Osteocyte (in vitro differentiated cells): ENCODE measurements at regions not wholly inside any gene's neighbourhood (a gene's known extent, or its start where the extent isn't known, plus 50 kb on each side); places are given as distances from the start of the nearest gene placed in this dataset.

Experiments
- DNase-seq: peaks from one replicate; pipeline ENCODE4 v3.0.0; 2021; ENCODE audit warnings: mixed read lengths; ENCODE audit not compliant: unreplicated experiment; ENCODE audit errors: extremely low spot score
- H3K27ac Mint-ChIP-seq: one replicate; pipeline ENCODE4 v1.8.0; 2021; ENCODE audit warnings: mild to moderate bottlenecking, mixed read lengths; ENCODE audit not compliant: unreplicated experiment
- H3K27me3 Mint-ChIP-seq: one replicate; pipeline ENCODE4 v1.8.0; 2021; ENCODE audit warnings: mixed read lengths; ENCODE audit not compliant: unreplicated experiment
- H3K36me3 Mint-ChIP-seq: one replicate; pipeline ENCODE4 v1.8.0; 2021; ENCODE audit warnings: mixed read lengths; ENCODE audit not compliant: unreplicated experiment
- H3K4me1 Mint-ChIP-seq: one replicate; pipeline ENCODE4 v1.8.0; 2021; ENCODE audit warnings: mixed read lengths; ENCODE audit not compliant: unreplicated experiment
- H3K4me3 Mint-ChIP-seq: one replicate; pipeline ENCODE4 v1.8.0; 2021; ENCODE audit warnings: mild to moderate bottlenecking, moderate library complexity, mixed read lengths; ENCODE audit not compliant: unreplicated experiment
- H3K9me3 Mint-ChIP-seq: one replicate; pipeline ENCODE4 v1.8.0; 2021; ENCODE audit warnings: mixed read lengths; ENCODE audit not compliant: unreplicated experiment
- CTCF ChIP-seq: fragments of 200-600 bp; sonication (generic); IDR thresholded peaks from 2 replicates; pipeline ENCODE4 v1.5.0; 2021; ENCODE audit warnings: antibody characterized with exemption, mild to moderate bottlenecking, moderate library complexity

GRCh38 chr11:29780756-29781155 lies 236.1 kb downstream of the KCNA4 start:
- Mint-ChIP-seq H3K27ac (no peak overlapping the region), H3K4me3 (no peak overlapping the region)

GRCh38 chr11:29773656-29774264 lies 243.1 kb downstream of the KCNA4 start:
- H3K4me1 Mint-ChIP-seq = no peaks in the 10 kb centered on the region
- H3K27ac Mint-ChIP-seq = no peak overlapping the region
- peaks cover 8% of the 10 kb centered on the region for H3K9me3 Mint-ChIP-seq
- no peaks in the 10 kb centered on the region for H3K36me3 Mint-ChIP-seq
- no peak for TF ChIP-seq CTCF
- H3K27me3 Mint-ChIP-seq = no peaks in the 10 kb centered on the region
- no peak overlapping the region for H3K4me3 Mint-ChIP-seq
- no peak for DNase-seq

More at GRCh38 chr11:29780756-29781155, 236.1 kb downstream of the KCNA4 start:
- no peak for DNase-seq
- H3K9me3 Mint-ChIP-seq = no peaks in the 10 kb centered on the region
- TF ChIP-seq CTCF = no peak
- H3K4me1 Mint-ChIP-seq = no peaks in the 10 kb centered on the region
- H3K36me3 Mint-ChIP-seq = no peaks in the 10 kb centered on the region
- no peaks in the 10 kb centered on the region for H3K27me3 Mint-ChIP-seq

- no peaks in the 10 kb centered on the region for H3K27me3 Mint-ChIP-seq
- no peak for DNase-seq
- TF ChIP-seq CTCF = no peak
- H3K36me3 Mint-ChIP-seq = no peaks in the 10 kb centered on the region
- H3K4me3 Mint-ChIP-seq = no peak overlapping the region
- H3K9me3 Mint-ChIP-seq = peaks cover 6% of the 10 kb centered on the region
- no peak overlapping the region for H3K27ac Mint-ChIP-seq
- no peaks in the 10 kb centered on the region for H3K4me1 Mint-ChIP-seq
These were observed 260.0 kb downstream of the KCNA4 start for GRCh38 chr11:29756871-29757270.

GRCh38 chr11:29755474-29755873 lies 261.4 kb downstream of the KCNA4 start:
- H3K4me3 Mint-ChIP-seq = no peak overlapping the region
- H3K36me3 Mint-ChIP-seq = no peaks in the 10 kb centered on the region
- TF ChIP-seq CTCF = no peak
- peaks cover 6% of the 10 kb centered on the region for H3K9me3 Mint-ChIP-seq
- no peak overlapping the region for H3K27ac Mint-ChIP-seq
- H3K4me1 Mint-ChIP-seq = no peaks in the 10 kb centered on the region
- H3K27me3 Mint-ChIP-seq = no peaks in the 10 kb centered on the region
- DNase-seq = no peak

GRCh38 chr11:29751618-29752017 lies 265.2 kb downstream of the KCNA4 start:
- no peak overlapping the region for H3K27ac Mint-ChIP-seq
- no peaks in the 10 kb centered on the region for H3K4me1 Mint-ChIP-seq
- H3K36me3 Mint-ChIP-seq = no peaks in the 10 kb centered on the region
- no peaks in the 10 kb centered on the region for H3K9me3 Mint-ChIP-seq
- no peak overlapping the region for H3K4me3 Mint-ChIP-seq
- H3K27me3 Mint-ChIP-seq = no peaks in the 10 kb centered on the region
- TF ChIP-seq CTCF = no peak
- DNase-seq = no peak
